ENCODE measurements at regions not wholly inside any gene's neighbourhood (a gene's known extent, or its start where the extent isn't known, plus 50 kb on each side); places are given as distances from the start of the nearest gene placed in this dataset.

GRCh38 chr9:87323928-87324327 is 173.7 kb upstream of the DAPK1 start:
- TF ChIP-seq POLR2AphosphoS5 (IDR thresholded peaks at IDR 0.05; ENCODE audit: insufficient read depth, low read depth, low read length) (no peak), MAX (IDR thresholded peaks at IDR 0.05; ENCODE audit: insufficient read depth, insufficient read length) (no peak), POLR2A (IDR thresholded peaks at IDR 0.05; ENCODE audit: low read depth, low read length) (no peak), CTCF (IDR thresholded peaks at IDR 0.05; ENCODE audit: extremely low read depth in 1 of 2, insufficient read depth in 1 of 2, low read depth in 1 of 2, low read length in 2 of 2) (no peak)

Data from endothelial cell of umbilical vein (primary cell).